ENCODE measurements at regions not wholly inside any gene's neighbourhood (a gene's known extent, or its start where the extent isn't known, plus 50 kb on each side); places are given as distances from the start of the nearest gene placed in this dataset.

DNA sequence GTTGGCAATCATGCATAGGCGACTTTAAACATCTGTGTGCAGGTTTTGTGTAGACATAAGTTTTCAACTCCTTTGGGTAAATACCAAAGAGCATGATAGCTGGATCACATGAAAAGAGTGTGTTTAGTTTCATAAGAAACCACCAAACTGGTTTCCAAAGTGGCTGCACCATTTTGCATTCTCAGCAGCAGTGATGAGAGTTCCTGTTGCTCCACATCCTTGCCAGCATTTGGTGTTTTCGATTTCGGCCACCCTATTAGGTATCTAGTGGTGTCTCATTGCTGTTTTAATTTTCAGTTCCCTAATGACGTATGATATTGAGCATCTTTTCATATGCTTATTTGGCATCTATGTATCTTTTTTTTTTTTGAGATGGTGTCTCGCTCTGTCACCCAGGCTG is 62.8 kb upstream of the CCND1 start:
- Histone ChIP-seq H3K9me3 (ENCODE audit: severe bottlenecking) (no peaks in the 10 kb centered on the region), H3K27me3 (ENCODE audit: insufficient read depth, low read depth, severe bottlenecking) (peaks cover 61% of the 10 kb centered on the region)

DNA sequence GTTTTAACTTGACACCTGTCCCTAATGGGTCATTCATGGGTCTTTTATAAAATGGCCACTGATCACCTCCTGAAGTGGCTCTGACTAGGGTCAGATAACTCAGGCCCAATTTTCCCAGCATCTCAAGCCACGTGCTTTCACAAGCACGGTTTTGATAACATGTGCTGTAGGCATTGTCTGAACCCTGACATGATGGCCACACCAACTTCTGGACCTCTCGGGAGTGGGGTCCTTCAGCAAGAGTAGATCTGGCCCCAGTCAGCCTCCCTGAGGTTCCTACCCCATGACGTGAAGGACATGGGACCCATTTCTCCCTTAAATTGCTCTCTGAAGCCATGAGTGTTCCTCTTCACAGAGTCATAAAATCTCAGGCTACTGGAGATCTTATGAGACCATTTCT is 60.4 kb upstream of the CCND1 start:
- no peak for DNase-seq
- no peak for TF ChIP-seq CTCF (IDR thresholded peaks at IDR 0.05; ENCODE audit: low read depth, low read length)
- Histone ChIP-seq H3K9me3 (ENCODE audit: severe bottlenecking) (no peaks in the 10 kb centered on the region), H3K4me3 (ENCODE audit: low read depth, low read length) (no peak overlapping the region), H3K27ac (no peak overlapping the region), H3K27me3 (ENCODE audit: insufficient read depth, low read depth, severe bottlenecking) (peaks cover 62% of the 10 kb centered on the region), H3K36me3 (no peaks in the 10 kb centered on the region)

More for the DNA sequence above, 62.8 kb upstream of the CCND1 start:
- H3K36me3 ChIP-seq = no peaks in the 10 kb centered on the region
- no peak for DNase-seq
- H3K27ac ChIP-seq = no peak overlapping the region
- H3K4me3 ChIP-seq (ENCODE audit: low read depth, low read length) = no peak overlapping the region
- no peak for TF ChIP-seq CTCF (IDR thresholded peaks at IDR 0.05; ENCODE audit: low read depth, low read length)

DNA sequence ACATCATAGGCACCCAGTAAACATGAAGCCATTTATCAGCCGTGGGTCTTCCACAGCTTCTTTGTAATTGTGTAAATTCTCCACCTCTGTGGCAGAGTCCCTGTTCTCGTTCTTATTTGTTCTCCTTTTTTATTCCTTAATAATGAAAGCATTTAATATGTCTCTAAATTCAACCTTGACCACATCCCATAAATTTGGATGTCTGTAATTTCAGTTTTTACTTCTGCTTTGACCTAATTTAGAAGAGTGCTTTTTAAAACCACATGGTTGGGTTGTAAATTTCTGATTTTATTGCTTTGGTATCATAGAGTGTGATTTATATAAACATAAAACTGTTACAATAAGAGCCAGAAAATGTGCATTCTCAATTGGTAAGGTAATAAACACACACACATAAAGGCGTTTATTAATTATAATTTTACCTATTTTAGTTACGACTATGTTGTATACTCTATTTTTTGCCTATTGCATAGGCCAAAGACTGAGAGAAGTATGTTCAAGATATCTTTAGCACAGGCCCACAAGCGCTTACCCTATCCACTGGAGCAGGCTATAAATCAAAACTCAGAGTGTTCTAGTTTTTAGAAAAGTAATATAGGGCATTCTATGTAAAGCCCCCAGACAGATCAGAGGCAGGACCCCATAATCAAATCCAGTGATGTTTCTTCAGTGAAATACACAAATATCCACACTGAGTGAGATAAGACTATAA is 58.0 kb upstream of the CCND1 start:
- Histone ChIP-seq H3K27me3 (ENCODE audit: insufficient read depth, low read depth, severe bottlenecking) (peaks cover 46% of the 10 kb centered on the region), H3K9me3 (ENCODE audit: severe bottlenecking) (no peaks in the 10 kb centered on the region), H3K36me3 (no peaks in the 10 kb centered on the region), H3K4me3 (ENCODE audit: low read depth, low read length) (no peak overlapping the region), H3K27ac (no peak overlapping the region)
- DNase-seq = no peak
- TF ChIP-seq CTCF (IDR thresholded peaks at IDR 0.05; ENCODE audit: low read depth, low read length) = no peak

- Histone ChIP-seq H3K27me3 (ENCODE audit: insufficient read depth, low read depth, severe bottlenecking) (peaks cover 41% of the 10 kb centered on the region), H3K9me3 (ENCODE audit: severe bottlenecking) (no peaks in the 10 kb centered on the region), H3K27ac (no peak overlapping the region), H3K36me3 (no peaks in the 10 kb centered on the region), H3K4me3 (ENCODE audit: low read depth, low read length) (no peak overlapping the region)
- TF ChIP-seq CTCF (IDR thresholded peaks at IDR 0.05; ENCODE audit: low read depth, low read length) = no peak
- DNase-seq = no peak
Measured at GRCh38 chr11:69584160-69584559, 56.8 kb upstream of the CCND1 start.

DNA sequence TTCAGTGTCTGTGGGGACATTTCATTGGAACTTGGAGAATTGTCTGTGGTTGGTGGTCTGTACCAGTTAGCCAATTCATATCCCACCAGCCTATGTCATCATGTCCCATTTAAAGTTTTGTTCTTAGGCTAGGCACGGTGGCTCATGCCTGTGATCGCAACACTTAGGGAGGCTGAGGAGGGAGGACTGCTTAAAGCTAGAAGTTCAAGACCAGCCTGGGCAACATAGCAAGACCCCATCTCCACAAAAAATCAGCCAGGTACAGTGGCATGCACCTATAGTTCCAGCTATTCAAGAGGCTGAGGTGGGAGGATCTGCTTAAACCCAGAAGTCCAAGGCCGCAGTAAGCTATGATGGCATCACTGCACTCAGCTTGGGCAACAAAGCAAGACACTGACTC is 55.6 kb upstream of the CCND1 start:
- Histone ChIP-seq H3K9me3 (ENCODE audit: severe bottlenecking) (no peaks in the 10 kb centered on the region), H3K36me3 (no peaks in the 10 kb centered on the region), H3K27ac (no peak overlapping the region), H3K4me3 (ENCODE audit: low read depth, low read length) (no peak overlapping the region), H3K27me3 (ENCODE audit: insufficient read depth, low read depth, severe bottlenecking) (peaks cover 39% of the 10 kb centered on the region)
- no peak for DNase-seq
- TF ChIP-seq CTCF (IDR thresholded peaks at IDR 0.05; ENCODE audit: low read depth, low read length) = no peak
